Testis (tissue), 2 donors: ENCODE measurements at regions not wholly inside any gene's neighbourhood (a gene's known extent, or its start where the extent isn't known, plus 50 kb on each side); places are given as distances from the start of the nearest gene placed in this dataset.
"Not testable (repeated sequence)": the region's sequence is repeated elsewhere in the genome, so short reads cannot be mapped to it uniquely, and the experiment has no call there.

Experiments
- DNase-seq: peaks from one replicate; pipeline ENCODE4 v3.0.0-alpha.2; 2019
- H3K27ac ChIP-seq, 2 donors: fragments of 200-600 bp; sonication (generic); one replicate each; pipeline ENCODE4 v1.5.1; 2019
- H3K27me3 ChIP-seq: fragments of 200-600 bp; sonication (generic); one replicate; pipeline ENCODE4 v1.5.1; 2019
- H3K36me3 ChIP-seq: fragments of 200-600 bp; sonication (generic); one replicate; pipeline ENCODE4 v1.5.1; 2017; ENCODE audit warnings: low read depth; ENCODE audit errors: missing control alignments
- H3K4me1 ChIP-seq: fragments of 200-600 bp; sonication (generic); one replicate; pipeline ENCODE4 v1.5.1; 2019
- H3K4me3 ChIP-seq, 2 donors: fragments of 200-600 bp; sonication (generic); one replicate each; pipeline ENCODE4 v1.5.1; 2017 to 2019
- H3K9me3 ChIP-seq: fragments of 200-600 bp; sonication (generic); one replicate; pipeline ENCODE4 v1.5.1; 2017
- CTCF ChIP-seq, 3 experiments: fragments of 450-650 bp in 2 of 3; fragments of 200-600 bp in 1 of 3; sonication (generic) in 1 of 3; IDR thresholded peaks; one replicate each; pipeline ENCODE4 v1.5.1; 2016 to 2019; ENCODE audit warnings: antibody characterized with exemption in 3 of 3, mild to moderate bottlenecking in 2 of 3, moderate library complexity in 1 of 3
- POLR2A ChIP-seq: fragments of 450-650 bp; IDR thresholded peaks from one replicate; pipeline ENCODE4 v1.6.1; 2017; ENCODE audit warnings: antibody characterized with exemption, mild to moderate bottlenecking, moderate library complexity
- WGBS, 2 donors: methylation state at CpG; one replicate each; pipeline ENCODE4 v1.1.5; 2018; 5-methylcytosine and 5-hydroxymethylcytosine counted together
- intact Hi-C: fragments of 100-400 bp; cut with DNase I; formaldehyde crosslinking; loops from one replicate; pipeline ENCODE4 v1.15.1; 2023; ENCODE audit warnings: low total_unique reads

- DNase-seq = no peak
Observed at GRCh38 chr2:36128359-36128758, 227.2 kb upstream of the CRIM1 start.

GRCh38 chr2:36125702-36126101, 229.9 kb upstream of the CRIM1 start:
- TF ChIP-seq CTCF (IDR thresholded peaks at IDR 0.05) (no peak), POLR2A (no peak)
- H3K4me3 ChIP-seq = no peak overlapping the region
- H3K9me3 ChIP-seq = no peaks in the 10 kb centered on the region
- H3K4me1 ChIP-seq = no peaks in the 10 kb centered on the region
- no peak for DNase-seq
- no peaks in the 10 kb centered on the region for H3K36me3 ChIP-seq
- no peak overlapping the region for H3K27ac ChIP-seq
- no peaks in the 10 kb centered on the region for H3K27me3 ChIP-seq
- intact Hi-C loops = no loop called here
- 61 to 62% methylated on average over 7 of the region's 7 CpGs for WGBS, 2 donors

More at GRCh38 chr2:36128359-36128758, 227.2 kb upstream of the CRIM1 start:
- TF ChIP-seq POLR2A (no peak), CTCF (IDR thresholded peaks at IDR 0.05) (no peak)
- Histone ChIP-seq H3K27ac (no peak overlapping the region), H3K27me3 (no peaks in the 10 kb centered on the region), H3K36me3 (no peaks in the 10 kb centered on the region), H3K4me3 (no peak overlapping the region), H3K4me1 (no peaks in the 10 kb centered on the region), H3K9me3 (no peaks in the 10 kb centered on the region)
- 80 to 85% methylated on average over 2 of the region's 2 CpGs for WGBS, 2 donors
- intact Hi-C loops = no loop called here

GRCh38 chr2:36123995-36124394, 231.6 kb upstream of the CRIM1 start:
- TF ChIP-seq CTCF (IDR thresholded peaks at IDR 0.05) = no peak
- TF ChIP-seq POLR2A = no peak
- intact Hi-C loops = no loop called here
- 71 to 90% methylated on average over 2 of the region's 2 CpGs for WGBS, 2 donors
- DNase-seq = no peak
- Histone ChIP-seq H3K9me3 (no peaks in the 10 kb centered on the region), H3K36me3 (no peaks in the 10 kb centered on the region), H3K27me3 (no peaks in the 10 kb centered on the region), H3K4me1 (no peaks in the 10 kb centered on the region), H3K27ac (no peak overlapping the region), H3K4me3 (no peak overlapping the region)

GRCh38 chr2:36097022-36097421, 258.6 kb upstream of the CRIM1 start:
- DNase-seq = no peak
- no peaks in the 10 kb centered on the region for H3K9me3 ChIP-seq
- WGBS, 2 donors = 84 to 85% methylated on average over 3 of the region's 3 CpGs

GRCh38 chr2:36091844-36092741, 263.5 kb upstream of the CRIM1 start:
- H3K9me3 ChIP-seq, H3K4me3 ChIP-seq, H3K27me3 ChIP-seq, DNase-seq, intact Hi-C loops, H3K4me1 ChIP-seq, H3K27ac ChIP-seq, H3K36me3 ChIP-seq: not testable (repeated sequence)
- WGBS, 2 donors = 69 to 88% methylated on average over 9 to 25 of the region's 26 CpGs

More at GRCh38 chr2:36097022-36097421, 258.6 kb upstream of the CRIM1 start:
- Histone ChIP-seq H3K27me3 (no peaks in the 10 kb centered on the region), H3K4me1 (no peaks in the 10 kb centered on the region), H3K36me3 (no peaks in the 10 kb centered on the region), H3K27ac (no peak overlapping the region), H3K4me3 (no peak overlapping the region)
- no peak for TF ChIP-seq POLR2A
- no peak for TF ChIP-seq CTCF (IDR thresholded peaks at IDR 0.05)
- intact Hi-C loops = no loop called here
